GM23338 (cell line): ENCODE measurements at regions not wholly inside any gene's neighbourhood (a gene's known extent, or its start where the extent isn't known, plus 50 kb on each side); places are given as distances from the start of the nearest gene placed in this dataset.

Experiments
- ATAC-seq: fragments of 200-7000 bp; cut with Tn5 transposase; 3 replicates; pipeline ENCODE4 v1.9.1; 2020
- DNase-seq: peaks from one replicate; pipeline ENCODE4 v3.0.0-alpha.2; 2015; ENCODE audit warnings: low spot score
- H2AFZ ChIP-seq: fragments of 200-600 bp; sonication (generic); 2 replicates; pipeline ENCODE4 v1.8.0; 2016; ENCODE audit warnings: antibody characterized with exemption, mild to moderate bottlenecking, moderate library complexity
- H3F3A ChIP-seq: fragments of 200-600 bp; sonication (generic); replicated peaks from 2 replicates; pipeline ENCODE4 v1.8.0; 2017; ENCODE audit warnings: antibody characterized with exemption, mixed run types, low read depth
- H3K27ac ChIP-seq: fragments of 200-600 bp; sonication (generic); 2 replicates; pipeline ENCODE4 v1.6.1; 2016; ENCODE audit warnings: low read depth
- H3K27me3 ChIP-seq: fragments of 200-600 bp; sonication (generic); 2 replicates; pipeline ENCODE4 v1.8.0; 2016; ENCODE audit warnings: mild to moderate bottlenecking, mixed run types, moderate library complexity; ENCODE audit not compliant: insufficient read depth
- H3K36me3 ChIP-seq: fragments of 200-600 bp; sonication (generic); 2 replicates; pipeline ENCODE4 v1.8.0; 2016; ENCODE audit warnings: mild to moderate bottlenecking; ENCODE audit not compliant: insufficient read depth
- H3K4me1 ChIP-seq: fragments of 200-600 bp; sonication (generic); 2 replicates; pipeline ENCODE4 v1.8.0; 2016; ENCODE audit warnings: mild to moderate bottlenecking, moderate library complexity; ENCODE audit not compliant: insufficient read depth
- H3K4me2 ChIP-seq: fragments of 200-600 bp; sonication (generic); 2 replicates; pipeline ENCODE4 v1.7.1; 2017; ENCODE audit warnings: mixed run types
- H3K4me3 ChIP-seq: fragments of 200-600 bp; sonication (generic); 2 replicates; pipeline ENCODE4 v1.6.1; 2016; ENCODE audit warnings: mixed run types
- H3K79me2 ChIP-seq: fragments of 200-600 bp; sonication (generic); replicated peaks from 2 replicates; pipeline ENCODE4 v1.8.0; 2017; ENCODE audit warnings: mild to moderate bottlenecking; ENCODE audit not compliant: insufficient read depth
- H3K9me2 ChIP-seq: fragments of 200-600 bp; sonication (generic); 2 replicates; pipeline ENCODE4 v1.8.0; 2017; ENCODE audit not compliant: insufficient read depth
- H4K20me1 ChIP-seq: fragments of 200-600 bp; sonication (generic); replicated peaks from 2 replicates; pipeline ENCODE4 v1.8.0; 2017; ENCODE audit warnings: mild to moderate bottlenecking; ENCODE audit not compliant: insufficient read depth
- H3K27ac Mint-ChIP-seq: 2 replicates; pipeline ENCODE4 v1.8.0; 2020; ENCODE audit warnings: inconsistent platforms, mild to moderate bottlenecking, moderate library complexity, mixed read lengths
- H3K27me3 Mint-ChIP-seq: 3 replicates; pipeline ENCODE4 v1.8.0; 2022; ENCODE audit warnings: low read depth, mild to moderate bottlenecking, moderate library complexity, mixed read lengths, inconsistent platforms; ENCODE audit not compliant: insufficient read depth, poor library complexity
- H3K36me3 Mint-ChIP-seq: 3 replicates; pipeline ENCODE4 v1.8.0; 2021; ENCODE audit warnings: low read depth, mild to moderate bottlenecking, inconsistent platforms, moderate library complexity, mixed read lengths
- H3K4me1 Mint-ChIP-seq: 3 replicates; pipeline ENCODE4 v1.8.0; 2020; ENCODE audit warnings: mild to moderate bottlenecking, inconsistent platforms, mixed read lengths
- H3K4me3 Mint-ChIP-seq: 3 replicates; pipeline ENCODE4 v1.8.0; 2021; ENCODE audit warnings: moderate library complexity, mild to moderate bottlenecking, inconsistent platforms, mixed read lengths
- H3K9me3 Mint-ChIP-seq: 3 replicates; pipeline ENCODE4 v1.8.0; 2020; ENCODE audit warnings: moderate library complexity, mild to moderate bottlenecking, inconsistent platforms, mixed read lengths
- CREB1 ChIP-seq: fragments of 250-450 bp; sonication (Bioruptor Pico); IDR thresholded peaks from 2 replicates; pipeline ENCODE4 v1.5.0; 2020; ENCODE audit warnings: low read depth, mild to moderate bottlenecking, moderate library complexity
- CTCF ChIP-seq, 2 experiments: fragments of 200-600 bp in 1 of 2; sonication (generic) in 1 of 2; conservative IDR thresholded peaks; 2 replicates each; pipeline versions ENCODE4 v1.5.1 to v1.6.1; 2016 to 2017; ENCODE audit warnings: antibody characterized with exemption in 2 of 2, low read depth in 2 of 2, mild to moderate bottlenecking in 2 of 2, moderate library complexity in 1 of 2
- EZH2 ChIP-seq: fragments of 200-600 bp; sonication (generic); IDR thresholded peaks from one replicate; pipeline ENCODE4 v1.8.0; 2017; ENCODE audit warnings: antibody characterized with exemption, mild to moderate bottlenecking, low read depth; ENCODE audit not compliant: unreplicated experiment
- EZH2phosphoT487 ChIP-seq: fragments of 200-600 bp; sonication (generic); IDR thresholded peaks from one replicate; pipeline ENCODE4 v1.8.1; 2018; ENCODE audit warnings: antibody characterized with exemption; ENCODE audit not compliant: unreplicated experiment
- JUNB ChIP-seq: IDR thresholded peaks from one replicate; pipeline ENCODE4 v1.6.1; 2016; ENCODE audit warnings: antibody characterized with exemption; ENCODE audit not compliant: unreplicated experiment
- NANOG ChIP-seq: IDR thresholded peaks from 2 replicates; pipeline ENCODE4 v1.6.1; 2016; ENCODE audit warnings: antibody characterized with exemption, borderline replicate concordance
- POLR2AphosphoS5 ChIP-seq: IDR thresholded peaks from 2 replicates; pipeline ENCODE4 v1.6.1; 2016; ENCODE audit warnings: antibody characterized with exemption, low read depth
- REST ChIP-seq: IDR thresholded peaks from one replicate; pipeline ENCODE4 v1.6.1; 2018; ENCODE audit warnings: antibody characterized with exemption; ENCODE audit not compliant: unreplicated experiment
- STAT1 ChIP-seq: IDR thresholded peaks from one replicate; pipeline ENCODE4 v1.6.1; 2016; ENCODE audit warnings: antibody characterized with exemption; ENCODE audit not compliant: unreplicated experiment
- ZNF331 ChIP-seq: fragments of 250-450 bp; sonication (Bioruptor Pico); IDR thresholded peaks from 2 replicates; pipeline ENCODE4 v1.5.0; 2020; ENCODE audit warnings: low read depth, mild to moderate bottlenecking, moderate library complexity
- ZNF462 ChIP-seq: fragments of 250-450 bp; sonication (Bioruptor Pico); IDR thresholded peaks from 2 replicates; pipeline ENCODE4 v1.5.0; 2020; ENCODE audit warnings: mild to moderate bottlenecking, moderate library complexity
- TF ChIP-seq, protein P1 (sequence below): IDR thresholded peaks from 2 replicates; pipeline ENCODE4 v1.6.1; 2016; ENCODE audit warnings: antibody characterized with exemption

DNA sequence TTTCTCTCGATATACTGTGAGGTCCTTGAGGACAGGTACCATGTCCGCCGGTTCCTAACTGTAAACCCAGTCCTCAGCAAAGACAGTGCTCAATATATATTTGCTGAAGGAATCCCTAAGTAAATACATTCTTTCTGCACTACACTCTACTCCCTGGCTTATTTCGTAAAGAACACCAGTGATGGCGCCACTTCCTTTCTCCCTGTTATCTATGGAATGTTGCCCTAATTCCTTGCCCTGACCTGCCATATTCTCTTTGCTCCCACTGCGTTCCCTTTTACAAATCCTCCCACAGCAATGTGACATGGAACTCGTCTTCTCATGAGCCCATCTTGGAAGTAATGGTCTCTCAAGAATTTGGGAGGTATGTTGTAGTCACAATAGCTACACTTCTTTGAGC is 507.4 kb upstream of the COBL start:
- 0 out of 2 replicates have a peak overlapping the region, but pooled peaks have one; percentile 35 for H2AFZ ChIP-seq
- TF ChIP-seq STAT1 (no peak), ZNF462 (CRISPR knock-in tag) (no peak), EZH2 (no peak), CTCF (conservative IDR thresholded peaks at IDR 0.05; ENCODE audit: low read depth in 2 of 2) (no peak), POLR2AphosphoS5 (no peak), CREB1 (CRISPR knock-in tag) (no peak), EZH2phosphoT487 (no peak), JUNB (no peak), REST (no peak), NANOG (no peak), ZNF331 (CRISPR knock-in tag) (no peak)
- TF ChIP-seq, protein P1, sequence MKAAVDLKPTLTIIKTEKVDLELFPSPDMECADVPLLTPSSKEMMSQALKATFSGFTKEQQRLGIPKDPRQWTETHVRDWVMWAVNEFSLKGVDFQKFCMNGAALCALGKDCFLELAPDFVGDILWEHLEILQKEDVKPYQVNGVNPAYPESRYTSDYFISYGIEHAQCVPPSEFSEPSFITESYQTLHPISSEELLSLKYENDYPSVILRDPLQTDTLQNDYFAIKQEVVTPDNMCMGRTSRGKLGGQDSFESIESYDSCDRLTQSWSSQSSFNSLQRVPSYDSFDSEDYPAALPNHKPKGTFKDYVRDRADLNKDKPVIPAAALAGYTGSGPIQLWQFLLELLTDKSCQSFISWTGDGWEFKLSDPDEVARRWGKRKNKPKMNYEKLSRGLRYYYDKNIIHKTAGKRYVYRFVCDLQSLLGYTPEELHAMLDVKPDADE: no peak
- Mint-ChIP-seq H3K4me3 (no peak overlapping the region), H3K27ac (no peak overlapping the region), H3K9me3 (no peaks in the 10 kb centered on the region), H3K36me3 (no peaks in the 10 kb centered on the region), H3K27me3 (no peaks in the 10 kb centered on the region), H3K4me1 (no peaks in the 10 kb centered on the region; the same call in 2 of the 3 replicates)
- H3K36me3 ChIP-seq: 0 out of 2 replicates have a peak, but pooled peaks cover 3% of the 10 kb centered on the region
- H3K27ac ChIP-seq: no peak overlapping the region
- no peaks in the 10 kb centered on the region for H3F3A ChIP-seq
- H3K4me3 ChIP-seq: no peak overlapping the region
- no peaks in the 10 kb centered on the region for H3K79me2 ChIP-seq
- H3K27me3 ChIP-seq: no peaks in the 10 kb centered on the region
- H3K4me2 ChIP-seq: no peak overlapping the region
- ATAC-seq (no peak), DNase-seq (no peak)
- H3K4me1 ChIP-seq: no peaks in the 10 kb centered on the region
- H4K20me1 ChIP-seq: no peaks in the 10 kb centered on the region
- peaks cover 30% of the 10 kb centered on the region for H3K9me2 ChIP-seq
